OCI-LY3 (cell line): ENCODE measurements at regions not wholly inside any gene's neighbourhood (a gene's known extent, or its start where the extent isn't known, plus 50 kb on each side); places are given as distances from the start of the nearest gene placed in this dataset.

Source experiments
- EZH2phosphoT487 ChIP-seq: fragments of 200-600 bp; shearing (Covaris generic); IDR thresholded peaks from 2 replicates; pipeline ENCODE4 v1.6.1; 2018; ENCODE audit warnings: antibody characterized with exemption, mixed run types, low read depth
- TF ChIP-seq, protein P1 (sequence below): fragments of 200-600, 300-600 bp; sonication (generic); IDR thresholded peaks from 2 replicates; pipeline ENCODE4 v1.5.1; 2014; ENCODE audit warnings: antibody characterized with exemption, low read length, low read depth

DNA sequence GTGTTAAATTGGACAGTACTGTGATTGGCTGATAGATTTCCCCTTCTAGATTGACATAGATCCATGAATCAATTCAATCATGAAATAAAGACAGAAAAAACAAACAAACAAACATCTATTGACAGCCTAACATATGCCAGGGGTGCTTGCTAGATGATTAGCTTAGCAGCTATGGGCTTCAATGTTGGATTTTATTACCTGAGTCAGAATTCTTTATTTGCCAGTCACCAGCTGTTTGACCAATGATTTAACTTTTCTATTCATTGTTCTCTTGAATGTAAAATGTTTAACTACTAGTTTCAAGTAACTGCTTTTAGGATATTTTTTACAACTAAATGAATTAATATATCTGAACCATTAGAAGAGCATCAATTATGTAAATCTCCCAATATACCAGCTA lies 901.3 kb upstream of the CITED2 start:
- TF ChIP-seq, protein P1, sequence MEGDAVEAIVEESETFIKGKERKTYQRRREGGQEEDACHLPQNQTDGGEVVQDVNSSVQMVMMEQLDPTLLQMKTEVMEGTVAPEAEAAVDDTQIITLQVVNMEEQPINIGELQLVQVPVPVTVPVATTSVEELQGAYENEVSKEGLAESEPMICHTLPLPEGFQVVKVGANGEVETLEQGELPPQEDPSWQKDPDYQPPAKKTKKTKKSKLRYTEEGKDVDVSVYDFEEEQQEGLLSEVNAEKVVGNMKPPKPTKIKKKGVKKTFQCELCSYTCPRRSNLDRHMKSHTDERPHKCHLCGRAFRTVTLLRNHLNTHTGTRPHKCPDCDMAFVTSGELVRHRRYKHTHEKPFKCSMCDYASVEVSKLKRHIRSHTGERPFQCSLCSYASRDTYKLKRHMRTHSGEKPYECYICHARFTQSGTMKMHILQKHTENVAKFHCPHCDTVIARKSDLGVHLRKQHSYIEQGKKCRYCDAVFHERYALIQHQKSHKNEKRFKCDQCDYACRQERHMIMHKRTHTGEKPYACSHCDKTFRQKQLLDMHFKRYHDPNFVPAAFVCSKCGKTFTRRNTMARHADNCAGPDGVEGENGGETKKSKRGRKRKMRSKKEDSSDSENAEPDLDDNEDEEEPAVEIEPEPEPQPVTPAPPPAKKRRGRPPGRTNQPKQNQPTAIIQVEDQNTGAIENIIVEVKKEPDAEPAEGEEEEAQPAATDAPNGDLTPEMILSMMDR = no peak
- TF ChIP-seq EZH2phosphoT487 = no peak
